ENCODE measurements at regions not wholly inside any gene's neighbourhood (a gene's known extent, or its start where the extent isn't known, plus 50 kb on each side); places are given as distances from the start of the nearest gene placed in this dataset.
A peak's percentile ranks its signal among the peaks of the same experiment; 100 is the strongest.
"Not testable (repeated sequence)": the region's sequence is repeated elsewhere in the genome, so short reads cannot be mapped to it uniquely, and the experiment has no call there.

DNA sequence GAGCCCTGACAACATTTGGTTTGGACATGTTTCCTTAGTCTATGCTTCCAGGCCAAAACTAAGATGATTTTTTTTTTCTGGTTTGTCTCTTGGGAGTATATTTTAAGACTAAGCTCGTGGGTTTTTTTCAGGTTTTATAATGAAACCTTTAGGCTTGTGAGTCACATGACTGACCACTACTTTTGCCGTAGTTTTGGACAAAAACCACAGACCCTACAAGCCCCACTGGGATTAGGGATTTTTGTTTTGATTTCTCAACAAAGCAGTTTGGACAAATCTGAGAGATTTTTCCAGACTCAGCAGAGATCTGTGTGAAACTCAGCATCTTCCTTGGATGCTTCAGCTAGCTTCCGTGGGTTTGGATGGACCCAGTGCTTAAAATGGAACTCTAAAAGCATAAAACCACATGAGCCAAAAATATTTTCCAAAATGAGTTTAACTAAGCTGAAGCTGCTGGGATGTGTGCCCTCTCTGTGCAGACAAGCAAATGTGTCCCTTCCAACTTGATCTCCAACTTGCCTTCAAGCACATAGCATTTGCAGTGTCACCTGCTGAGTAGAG, 70.3 kb upstream of the SMIM15 start:
- TF ChIP-seq, protein P1, sequence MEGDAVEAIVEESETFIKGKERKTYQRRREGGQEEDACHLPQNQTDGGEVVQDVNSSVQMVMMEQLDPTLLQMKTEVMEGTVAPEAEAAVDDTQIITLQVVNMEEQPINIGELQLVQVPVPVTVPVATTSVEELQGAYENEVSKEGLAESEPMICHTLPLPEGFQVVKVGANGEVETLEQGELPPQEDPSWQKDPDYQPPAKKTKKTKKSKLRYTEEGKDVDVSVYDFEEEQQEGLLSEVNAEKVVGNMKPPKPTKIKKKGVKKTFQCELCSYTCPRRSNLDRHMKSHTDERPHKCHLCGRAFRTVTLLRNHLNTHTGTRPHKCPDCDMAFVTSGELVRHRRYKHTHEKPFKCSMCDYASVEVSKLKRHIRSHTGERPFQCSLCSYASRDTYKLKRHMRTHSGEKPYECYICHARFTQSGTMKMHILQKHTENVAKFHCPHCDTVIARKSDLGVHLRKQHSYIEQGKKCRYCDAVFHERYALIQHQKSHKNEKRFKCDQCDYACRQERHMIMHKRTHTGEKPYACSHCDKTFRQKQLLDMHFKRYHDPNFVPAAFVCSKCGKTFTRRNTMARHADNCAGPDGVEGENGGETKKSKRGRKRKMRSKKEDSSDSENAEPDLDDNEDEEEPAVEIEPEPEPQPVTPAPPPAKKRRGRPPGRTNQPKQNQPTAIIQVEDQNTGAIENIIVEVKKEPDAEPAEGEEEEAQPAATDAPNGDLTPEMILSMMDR (IDR thresholded peaks at IDR 0.05; ENCODE audit: control extremely low read depth, extremely low read depth) = no peak
- no peak for DNase-seq
- H3K9me3 ChIP-seq (ENCODE audit: control insufficient read depth in 4 of 4, insufficient read depth in 3 of 4, low read length in 3 of 4) = peaks cover 0 to 3% (median 0%) of the 10 kb centered on the region in 4 donors
- H3K4me3 ChIP-seq = no peak overlapping the region
- H3K4me1 ChIP-seq (ENCODE audit: control insufficient read depth in 5 of 5, insufficient read depth in 5 of 5, low read length in 5 of 5) = peaks cover 0 to 5% (median 0%) of the 10 kb centered on the region in 5 donors
- no peak overlapping the region for H3K9ac ChIP-seq (ENCODE audit: insufficient read depth in 1 of 2, low read length in 2 of 2)
- 77% methylated on average over 3 of the region's 3 CpGs for WGBS, 2 donors
- no peak overlapping the region for H3K27ac ChIP-seq (ENCODE audit: low read depth in 1 of 2, low read length in 1 of 2)
- H3K27me3 ChIP-seq (ENCODE audit: control insufficient read depth in 3 of 3, insufficient read depth in 3 of 3, low read length in 2 of 3) = no peaks in the 10 kb centered on the region
- no peak for ATAC-seq (ENCODE audit: insufficient read depth, low FRiP score)
- no peaks in the 10 kb centered on the region for H3K36me3 ChIP-seq (ENCODE audit: control insufficient read depth in 4 of 4, insufficient read depth in 4 of 4, low read length in 4 of 4)

DNA sequence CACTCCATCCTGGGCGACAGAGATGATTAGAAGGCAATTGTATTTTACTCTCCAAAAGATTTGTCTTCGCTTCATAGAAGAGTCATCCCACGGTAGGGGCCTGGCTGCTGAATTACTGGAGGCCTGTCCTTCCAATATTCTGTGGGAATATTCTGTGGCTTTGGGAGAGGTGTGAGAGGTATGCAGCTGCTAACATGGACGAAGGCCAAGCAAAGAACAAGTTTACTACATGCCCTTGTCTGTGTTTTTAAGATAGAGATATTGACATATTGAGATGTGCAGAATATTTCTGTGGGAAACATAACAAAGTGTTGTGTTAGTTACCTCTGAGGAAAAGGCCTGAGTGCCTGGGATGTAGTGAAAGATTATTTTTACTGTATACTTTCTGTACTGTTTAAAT, 71.8 kb upstream of the SMIM15 start:
- WGBS, 2 donors = 83 to 88% methylated on average over 4 of the region's 4 CpGs
- H3K27ac ChIP-seq (ENCODE audit: low read depth in 1 of 2, low read length in 1 of 2) = no peak overlapping the region
- H3K9ac ChIP-seq (ENCODE audit: insufficient read depth in 1 of 2, low read length in 2 of 2) = no peak overlapping the region
- no peak for DNase-seq
- no peaks in the 10 kb centered on the region for H3K27me3 ChIP-seq (ENCODE audit: control insufficient read depth in 3 of 3, insufficient read depth in 3 of 3, low read length in 2 of 3)
- no peaks in the 10 kb centered on the region for H3K36me3 ChIP-seq (ENCODE audit: control insufficient read depth in 4 of 4, insufficient read depth in 4 of 4, low read length in 4 of 4)
- peaks cover 0 to under 1% (median 0%) of the 10 kb centered on the region in 5 donors for H3K4me1 ChIP-seq (ENCODE audit: control insufficient read depth in 5 of 5, insufficient read depth in 5 of 5, low read length in 5 of 5)
- no peak for ATAC-seq (ENCODE audit: insufficient read depth, low FRiP score)
- TF ChIP-seq, protein P1 (IDR thresholded peaks at IDR 0.05; ENCODE audit: control extremely low read depth, extremely low read depth) = no peak
- H3K4me3 ChIP-seq = no peak overlapping the region
- H3K9me3 ChIP-seq (ENCODE audit: control insufficient read depth in 4 of 4, insufficient read depth in 3 of 4, low read length in 3 of 4) = peaks cover 0 to 3% (median under 1%) of the 10 kb centered on the region in 4 donors

DNA sequence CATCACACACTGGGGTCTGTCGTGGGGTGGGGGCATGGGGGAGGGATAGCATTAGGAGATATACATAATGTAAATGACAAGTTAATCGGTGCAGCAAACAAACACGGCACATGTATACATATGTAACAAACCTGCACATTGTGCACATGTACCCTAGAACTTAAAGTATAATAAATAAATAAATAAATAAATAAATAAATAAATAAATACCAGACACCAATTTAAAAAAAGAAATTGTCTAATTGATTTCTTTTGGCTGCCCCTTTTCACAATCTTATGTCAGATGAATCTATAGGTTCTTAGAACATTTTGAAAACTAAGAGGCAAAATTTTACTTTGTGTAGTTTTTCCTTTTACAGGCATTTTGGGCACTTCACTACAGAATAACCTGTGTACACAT, 74.4 kb upstream of the SMIM15 start:
- not testable (repeated sequence) for H3K9ac ChIP-seq (ENCODE audit: insufficient read depth in 1 of 2, low read length in 2 of 2); H3K4me3 ChIP-seq; DNase-seq; H3K27ac ChIP-seq (ENCODE audit: low read depth in 1 of 2, low read length in 1 of 2); H3K27me3 ChIP-seq (ENCODE audit: control insufficient read depth in 3 of 3, insufficient read depth in 3 of 3, low read length in 2 of 3); H3K4me1 ChIP-seq (ENCODE audit: control insufficient read depth in 5 of 5, insufficient read depth in 5 of 5, low read length in 5 of 5); ATAC-seq (ENCODE audit: insufficient read depth, low FRiP score); H3K36me3 ChIP-seq (ENCODE audit: control insufficient read depth in 4 of 4, insufficient read depth in 4 of 4, low read length in 4 of 4); H3K9me3 ChIP-seq (ENCODE audit: control insufficient read depth in 4 of 4, insufficient read depth in 3 of 4, low read length in 3 of 4)
- WGBS, 2 donors = 97 to 98% methylated on average over 3 of the region's 3 CpGs

DNA sequence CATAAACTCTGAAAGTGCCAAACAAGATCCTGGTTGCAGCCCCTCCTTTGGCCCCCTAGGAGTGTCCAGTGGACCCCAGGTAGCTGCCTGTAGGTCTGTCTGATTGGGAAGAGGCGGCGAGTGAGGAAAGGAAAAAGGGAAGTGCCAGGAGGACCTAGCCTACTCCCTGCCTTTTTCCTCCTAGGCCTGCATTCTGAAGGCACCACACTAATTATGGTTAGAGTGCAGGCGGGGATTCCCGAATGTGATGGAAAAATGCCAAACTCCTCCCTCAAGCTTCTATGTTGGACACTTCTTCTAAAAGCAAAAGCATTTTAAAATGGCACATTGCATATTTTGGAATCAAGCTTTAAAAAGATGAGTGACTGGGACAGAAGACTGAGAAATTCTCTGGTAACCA, 83.2 kb upstream of the SMIM15 start:
- peaks cover 0 to 7% (median 3%) of the 10 kb centered on the region in 5 donors for H3K4me1 ChIP-seq (ENCODE audit: control insufficient read depth in 5 of 5, insufficient read depth in 5 of 5, low read length in 5 of 5)
- no peak overlapping the region for H3K27ac ChIP-seq (ENCODE audit: low read depth in 1 of 2, low read length in 1 of 2)
- H3K9ac ChIP-seq (ENCODE audit: insufficient read depth in 1 of 2, low read length in 2 of 2) = no peak overlapping the region
- 45 to 50% methylated on average over 4 of the region's 4 CpGs for WGBS, 2 donors
- TF ChIP-seq, protein P1 (IDR thresholded peaks at IDR 0.05; ENCODE audit: control extremely low read depth, extremely low read depth) = no peak
- H3K4me3 ChIP-seq = no peak overlapping the region
- peaks cover 0 to 4% (median under 1%) of the 10 kb centered on the region in 4 donors for H3K9me3 ChIP-seq (ENCODE audit: control insufficient read depth in 4 of 4, insufficient read depth in 3 of 4, low read length in 3 of 4)
- ATAC-seq (ENCODE audit: insufficient read depth, low FRiP score) = no peak
- H3K36me3 ChIP-seq (ENCODE audit: control insufficient read depth in 4 of 4, insufficient read depth in 4 of 4, low read length in 4 of 4) = no peaks in the 10 kb centered on the region
- peak; percentile 40 to 81 (median 74) for DNase-seq
- H3K27me3 ChIP-seq (ENCODE audit: control insufficient read depth in 3 of 3, insufficient read depth in 3 of 3, low read length in 2 of 3) = no peaks in the 10 kb centered on the region

Data from lung (tissue), 11 donors.